ENCODE measurements at regions not wholly inside any gene's neighbourhood (a gene's known extent, or its start where the extent isn't known, plus 50 kb on each side); places are given as distances from the start of the nearest gene placed in this dataset.

DNA sequence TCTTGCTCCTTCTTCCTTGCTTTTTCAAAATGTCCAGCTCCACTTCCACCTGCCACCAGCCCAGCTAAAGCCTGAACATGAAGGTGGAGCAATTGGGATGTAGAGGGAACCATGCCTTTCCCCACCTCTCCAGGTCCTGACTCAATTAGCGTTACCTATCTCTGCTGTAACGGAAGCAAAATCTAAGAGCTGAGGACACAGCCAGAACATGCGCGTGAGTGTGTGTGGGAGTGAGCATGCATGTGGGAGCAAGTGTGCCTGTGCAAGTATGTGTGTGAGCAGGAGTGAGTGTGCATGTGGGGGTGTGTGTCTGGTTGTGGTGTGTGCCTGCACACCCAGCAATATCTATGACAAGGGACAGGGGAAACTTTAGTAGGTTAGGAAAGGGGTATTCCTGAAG is 364.5 kb downstream of the MID1IP1 start:
- TF ChIP-seq, protein P1, sequence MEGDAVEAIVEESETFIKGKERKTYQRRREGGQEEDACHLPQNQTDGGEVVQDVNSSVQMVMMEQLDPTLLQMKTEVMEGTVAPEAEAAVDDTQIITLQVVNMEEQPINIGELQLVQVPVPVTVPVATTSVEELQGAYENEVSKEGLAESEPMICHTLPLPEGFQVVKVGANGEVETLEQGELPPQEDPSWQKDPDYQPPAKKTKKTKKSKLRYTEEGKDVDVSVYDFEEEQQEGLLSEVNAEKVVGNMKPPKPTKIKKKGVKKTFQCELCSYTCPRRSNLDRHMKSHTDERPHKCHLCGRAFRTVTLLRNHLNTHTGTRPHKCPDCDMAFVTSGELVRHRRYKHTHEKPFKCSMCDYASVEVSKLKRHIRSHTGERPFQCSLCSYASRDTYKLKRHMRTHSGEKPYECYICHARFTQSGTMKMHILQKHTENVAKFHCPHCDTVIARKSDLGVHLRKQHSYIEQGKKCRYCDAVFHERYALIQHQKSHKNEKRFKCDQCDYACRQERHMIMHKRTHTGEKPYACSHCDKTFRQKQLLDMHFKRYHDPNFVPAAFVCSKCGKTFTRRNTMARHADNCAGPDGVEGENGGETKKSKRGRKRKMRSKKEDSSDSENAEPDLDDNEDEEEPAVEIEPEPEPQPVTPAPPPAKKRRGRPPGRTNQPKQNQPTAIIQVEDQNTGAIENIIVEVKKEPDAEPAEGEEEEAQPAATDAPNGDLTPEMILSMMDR (IDR thresholded peaks at IDR 0.05) = no peak
- H3K9me3 ChIP-seq = no peaks in the 10 kb centered on the region
- no peak overlapping the region for H3K4me3 ChIP-seq
- DNase-seq (ENCODE audit: low spot score) (no peak), ATAC-seq (ENCODE audit: insufficient number of reproducible peaks, low FRiP score, low read depth) (no peak)
- H3K4me1 ChIP-seq (ENCODE audit: control insufficient read depth in 1 of 2, low read depth in 2 of 2) = no peaks in the 10 kb centered on the region
- H3K27me3 ChIP-seq (replicated peaks; ENCODE audit: insufficient read depth) = no peaks in the 10 kb centered on the region
- no peak overlapping the region for H3K27ac ChIP-seq
- no peaks in the 10 kb centered on the region for H3K36me3 ChIP-seq

DNA sequence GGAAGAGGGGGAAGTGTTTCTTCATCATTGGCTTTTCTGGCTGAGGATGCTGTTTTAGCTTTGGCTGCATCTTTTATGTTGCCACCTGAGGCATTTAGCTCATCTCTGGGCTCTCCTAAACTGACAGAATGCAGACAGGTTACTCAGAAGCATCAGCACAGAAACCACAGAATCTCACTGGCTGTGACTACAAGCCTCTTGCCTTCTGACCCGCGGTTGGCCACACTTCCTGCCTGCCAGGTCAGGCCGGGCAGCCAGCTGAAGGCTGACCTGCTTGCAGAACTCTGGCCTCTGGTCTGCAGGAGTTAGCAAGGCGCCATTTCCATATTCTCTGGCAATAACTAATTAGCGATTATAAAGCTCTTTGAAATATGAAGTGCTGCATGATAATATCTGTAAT is 366.5 kb downstream of the MID1IP1 start:
- Histone ChIP-seq H3K4me3 (no peak overlapping the region), H3K36me3 (no peaks in the 10 kb centered on the region), H3K4me1 (ENCODE audit: control insufficient read depth in 1 of 2, low read depth in 2 of 2) (no peaks in the 10 kb centered on the region), H3K27me3 (replicated peaks; ENCODE audit: insufficient read depth) (no peaks in the 10 kb centered on the region), H3K27ac (no peak overlapping the region), H3K9me3 (no peaks in the 10 kb centered on the region)
- DNase-seq (ENCODE audit: low spot score) (no peak), ATAC-seq (ENCODE audit: insufficient number of reproducible peaks, low FRiP score, low read depth) (no peak)
- TF ChIP-seq, protein P1 (IDR thresholded peaks at IDR 0.05) = no peak

DNA sequence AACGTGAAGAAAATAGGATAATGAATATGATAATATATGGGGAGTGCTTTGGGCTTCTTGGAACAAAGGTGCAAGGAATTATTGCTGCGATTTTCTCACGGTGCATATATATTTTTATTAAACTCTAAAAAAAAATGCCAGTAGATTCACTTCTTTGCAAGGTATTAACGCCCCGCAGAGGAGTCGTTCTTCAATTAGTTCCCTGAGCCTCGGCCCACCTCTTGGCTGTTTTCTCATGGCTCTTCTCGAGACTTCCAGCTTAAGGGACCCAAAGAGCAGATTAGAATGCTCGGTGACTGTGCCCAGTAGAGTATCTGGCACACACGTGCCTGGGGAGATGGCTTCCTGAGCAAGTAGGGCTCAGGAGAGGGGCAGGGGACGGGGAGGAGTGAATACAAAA is 367.4 kb downstream of the MID1IP1 start:
- Histone ChIP-seq H3K36me3 (no peaks in the 10 kb centered on the region), H3K27ac (no peak overlapping the region), H3K4me1 (ENCODE audit: control insufficient read depth in 1 of 2, low read depth in 2 of 2) (no peaks in the 10 kb centered on the region), H3K9me3 (no peaks in the 10 kb centered on the region), H3K27me3 (replicated peaks; ENCODE audit: insufficient read depth) (no peaks in the 10 kb centered on the region), H3K4me3 (no peak overlapping the region)
- ATAC-seq (ENCODE audit: insufficient number of reproducible peaks, low FRiP score, low read depth) (no peak), DNase-seq (ENCODE audit: low spot score) (no peak)
- TF ChIP-seq, protein P1 (IDR thresholded peaks at IDR 0.05) = no peak

DNA sequence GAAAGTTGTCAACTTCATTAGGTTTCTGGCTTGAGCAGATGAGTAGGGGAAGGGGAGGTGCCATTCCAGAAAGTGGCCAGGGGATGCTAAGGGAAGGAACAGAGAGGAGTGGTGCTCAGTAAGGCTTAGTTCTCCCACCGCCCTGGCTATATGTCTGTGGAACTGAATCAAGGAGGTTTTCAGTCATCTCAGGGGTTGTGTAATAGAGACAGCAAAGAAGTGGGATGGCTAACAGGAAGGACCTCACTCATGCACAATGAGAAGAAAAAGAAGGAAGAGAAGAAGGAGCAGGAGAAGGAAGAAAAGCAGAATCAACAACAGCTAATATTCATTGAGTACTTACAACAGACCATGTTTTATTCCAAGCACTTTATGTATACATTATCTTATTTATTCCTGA is 368.7 kb downstream of the MID1IP1 start:
- TF ChIP-seq, protein P1 (IDR thresholded peaks at IDR 0.05) = no peak
- no peak overlapping the region for H3K27ac ChIP-seq
- DNase-seq (ENCODE audit: low spot score) (no peak), ATAC-seq (ENCODE audit: insufficient number of reproducible peaks, low FRiP score, low read depth) (no peak)
- no peak overlapping the region for H3K4me3 ChIP-seq
- no peaks in the 10 kb centered on the region for H3K4me1 ChIP-seq (ENCODE audit: control insufficient read depth in 1 of 2, low read depth in 2 of 2)
- H3K36me3 ChIP-seq = no peaks in the 10 kb centered on the region
- no peaks in the 10 kb centered on the region for H3K27me3 ChIP-seq (replicated peaks; ENCODE audit: insufficient read depth)
- no peaks in the 10 kb centered on the region for H3K9me3 ChIP-seq

DNA sequence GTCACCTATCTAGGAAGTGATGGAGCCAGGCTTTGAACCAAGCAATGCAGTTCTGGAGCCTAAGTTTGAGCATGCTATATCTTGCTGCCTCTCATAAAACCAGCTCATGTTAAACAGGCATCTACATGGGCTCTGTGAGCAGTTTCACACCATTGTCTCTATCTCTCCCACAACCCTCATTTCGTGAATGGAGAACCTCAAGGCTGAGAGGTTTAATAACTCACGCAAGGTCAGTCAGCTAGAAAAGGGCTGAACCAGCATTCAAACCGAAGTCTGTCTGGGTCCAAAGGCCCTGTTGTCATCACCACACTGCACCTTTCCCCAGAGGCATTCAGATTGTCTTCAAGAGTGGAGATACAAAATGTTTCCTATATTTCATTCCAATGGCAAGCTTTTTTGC is 369.2 kb downstream of the MID1IP1 start:
- Histone ChIP-seq H3K27ac (no peak overlapping the region), H3K4me3 (no peak overlapping the region), H3K27me3 (replicated peaks; ENCODE audit: insufficient read depth) (no peaks in the 10 kb centered on the region), H3K36me3 (no peaks in the 10 kb centered on the region), H3K4me1 (ENCODE audit: control insufficient read depth in 1 of 2, low read depth in 2 of 2) (peaks cover 0 to 4% of the 10 kb centered on the region in 2 donors), H3K9me3 (no peaks in the 10 kb centered on the region)
- TF ChIP-seq, protein P1 (IDR thresholded peaks at IDR 0.05) = no peak
- ATAC-seq (ENCODE audit: insufficient number of reproducible peaks, low FRiP score, low read depth) (no peak), DNase-seq (ENCODE audit: low spot score) (no peak)
